ENCODE measurements at regions not wholly inside any gene's neighbourhood (a gene's known extent, or its start where the extent isn't known, plus 50 kb on each side); places are given as distances from the start of the nearest gene placed in this dataset.

- Histone ChIP-seq H3K4me1 (ENCODE audit: insufficient read depth, low read length) (no peaks in the 10 kb centered on the region), H3K4me3 (ENCODE audit: low read length) (no peak overlapping the region), H3K9ac (ENCODE audit: low read length) (no peak overlapping the region), H3K36me3 (ENCODE audit: low read depth, low read length) (no peaks in the 10 kb centered on the region), H3K9me2 (replicated peaks; ENCODE audit: low read length) (no peaks in the 10 kb centered on the region), H3K27me3 (ENCODE audit: low read length) (no peaks in the 10 kb centered on the region), H4K20me1 (ENCODE audit: low read length) (no peaks in the 10 kb centered on the region), H3K27ac (ENCODE audit: low read length) (no peak overlapping the region), H3K79me2 (ENCODE audit: low read length) (no peaks in the 10 kb centered on the region), H3F3A (ENCODE audit: low read length, unreplicated experiment) (no peaks in the 10 kb centered on the region), H3K4me2 (ENCODE audit: low read length) (no peak overlapping the region), H3K9me3 (ENCODE audit: low read length) (no peaks in the 10 kb centered on the region), H2AFZ (ENCODE audit: low read length) (no peak overlapping the region)
- DNase-seq (no peak), ATAC-seq (no peak)
- ChIA-PET CTCF (no interaction called here), POLR2A (ENCODE audit: unreplicated experiment) (no interaction called here)
- intact Hi-C loops (cut with micrococcal nuclease): no loop called here
- no peak for TF ChIP-seq EZH2phosphoT487 (IDR thresholded peaks at IDR 0.05; ENCODE audit: borderline replicate concordance, low read length)
- no peak for TF ChIP-seq CTCF (conservative IDR thresholded peaks at IDR 0.05; ENCODE audit: low read depth, low read length)
- TF ChIP-seq EZH2 (IDR thresholded peaks at IDR 0.05; ENCODE audit: low read length, unreplicated experiment): no peak
- no TSS peak for BruUV-seq (replicated peaks)
These were observed 784.1 kb downstream of the PCDH18 start for GRCh38 chr4:136748165-136748564.

DNA sequence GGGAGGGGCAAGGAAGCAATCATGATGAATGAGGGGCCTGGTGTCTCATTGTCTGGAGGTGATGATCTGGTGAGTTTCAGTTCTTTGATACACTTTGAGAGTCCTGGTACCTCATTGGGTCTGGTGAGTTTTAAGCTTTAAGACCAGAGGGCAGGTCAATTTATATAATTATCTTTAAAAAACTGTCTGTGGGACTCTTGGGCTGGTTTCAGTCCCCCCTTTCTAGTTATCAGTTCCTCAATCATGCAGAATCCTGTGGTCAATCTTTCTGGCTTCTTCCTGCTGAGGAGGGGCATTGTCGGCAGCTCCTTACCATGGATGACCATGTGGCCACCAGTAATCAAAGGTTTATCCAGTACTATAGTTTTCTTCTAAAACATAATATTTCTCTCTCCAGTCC, 789.1 kb downstream of the PCDH18 start:
- Histone ChIP-seq H2AFZ (ENCODE audit: low read length) (no peak overlapping the region), H3K27ac (ENCODE audit: low read length) (no peak overlapping the region), H3F3A (ENCODE audit: low read length, unreplicated experiment) (no peaks in the 10 kb centered on the region), H3K9me3 (ENCODE audit: low read length) (no peaks in the 10 kb centered on the region), H3K4me3 (ENCODE audit: low read length) (no peak overlapping the region), H4K20me1 (ENCODE audit: low read length) (no peaks in the 10 kb centered on the region), H3K36me3 (ENCODE audit: low read depth, low read length) (no peaks in the 10 kb centered on the region), H3K27me3 (ENCODE audit: low read length) (no peaks in the 10 kb centered on the region), H3K79me2 (ENCODE audit: low read length) (no peaks in the 10 kb centered on the region), H3K4me1 (ENCODE audit: insufficient read depth, low read length) (peaks cover 15% of the 10 kb centered on the region), H3K9ac (ENCODE audit: low read length) (no peak overlapping the region), H3K4me2 (ENCODE audit: low read length) (no peak overlapping the region), H3K9me2 (replicated peaks; ENCODE audit: low read length) (no peaks in the 10 kb centered on the region)
- DNase-seq (no peak), ATAC-seq (no peak)
- intact Hi-C loops (cut with micrococcal nuclease): no loop called here
- TF ChIP-seq EZH2phosphoT487 (IDR thresholded peaks at IDR 0.05; ENCODE audit: borderline replicate concordance, low read length) (no peak), EZH2 (IDR thresholded peaks at IDR 0.05; ENCODE audit: low read length, unreplicated experiment) (no peak), CTCF (conservative IDR thresholded peaks at IDR 0.05; ENCODE audit: low read depth, low read length) (no peak)
- ChIA-PET POLR2A (ENCODE audit: unreplicated experiment) (no interaction called here), CTCF (no interaction called here)
- BruUV-seq (replicated peaks): no TSS peak

DNA sequence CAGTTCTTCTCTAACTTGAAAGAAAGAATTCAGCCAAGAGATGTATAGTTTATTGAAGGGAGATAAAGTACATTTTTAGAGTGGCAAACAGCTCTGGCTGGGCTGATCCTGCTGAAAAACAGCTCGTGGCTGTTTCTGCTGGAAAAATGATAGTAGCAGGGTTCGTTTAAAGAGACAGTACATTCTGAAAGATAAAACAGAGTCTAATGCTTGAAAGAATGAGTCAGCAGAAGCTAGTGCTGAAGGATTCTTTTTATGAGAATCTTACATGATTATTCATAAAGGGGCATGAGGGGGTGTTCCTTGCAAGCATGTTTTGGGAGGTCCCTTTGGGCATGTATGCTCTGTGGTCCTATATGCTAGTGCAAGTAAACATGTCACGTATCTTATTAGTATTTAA, 790.0 kb downstream of the PCDH18 start:
- Histone ChIP-seq H3K4me2 (ENCODE audit: low read length) (peak overlapping the region; percentile 63), H3K79me2 (ENCODE audit: low read length) (no peaks in the 10 kb centered on the region), H3K4me1 (ENCODE audit: insufficient read depth, low read length) (peaks cover 15% of the 10 kb centered on the region), H3K9me3 (ENCODE audit: low read length) (no peaks in the 10 kb centered on the region), H3K27ac (ENCODE audit: low read length) (peak overlapping the region; percentile 78), H3F3A (ENCODE audit: low read length, unreplicated experiment) (no peaks in the 10 kb centered on the region), H3K36me3 (ENCODE audit: low read depth, low read length) (no peaks in the 10 kb centered on the region), H4K20me1 (ENCODE audit: low read length) (no peaks in the 10 kb centered on the region), H3K9ac (ENCODE audit: low read length) (peak overlapping the region; percentile 52), H3K9me2 (replicated peaks; ENCODE audit: low read length) (no peaks in the 10 kb centered on the region), H2AFZ (ENCODE audit: low read length) (peak overlapping the region; percentile 84), H3K4me3 (ENCODE audit: low read length) (peak overlapping the region; percentile 27; the same call in 1 of the 2 replicates), H3K27me3 (ENCODE audit: low read length) (no peaks in the 10 kb centered on the region)
- ATAC-seq (peak; percentile 63), DNase-seq (peak; percentile 45)
- POLR2A ChIA-PET (ENCODE audit: unreplicated experiment): no interaction called here
- BruUV-seq (replicated peaks): no TSS peak
- TF ChIP-seq CTCF (conservative IDR thresholded peaks at IDR 0.05; ENCODE audit: low read depth, low read length): no peak
- TF ChIP-seq EZH2phosphoT487 (IDR thresholded peaks at IDR 0.05; ENCODE audit: borderline replicate concordance, low read length): no peak
- no peak for TF ChIP-seq EZH2 (IDR thresholded peaks at IDR 0.05; ENCODE audit: low read length, unreplicated experiment)
- intact Hi-C loops (cut with micrococcal nuclease): no loop called here
- CTCF ChIA-PET: no interaction called here
